Lower leg skin (tissue), 4 donors: ENCODE measurements at regions not wholly inside any gene's neighbourhood (a gene's known extent, or its start where the extent isn't known, plus 50 kb on each side); places are given as distances from the start of the nearest gene placed in this dataset.
A peak's percentile ranks its signal among the peaks of the same experiment; 100 is the strongest.
"Not testable (repeated sequence)": the region's sequence is repeated elsewhere in the genome, so short reads cannot be mapped to it uniquely, and the experiment has no call there.

ENCODE experiments used
- DNase-seq, 2 donors: peaks; one replicate each; pipeline ENCODE4 v3.0.0-alpha.2; 2019; ENCODE audit warnings: low spot score in 2 of 2
- H3K4me3 ChIP-seq: fragments of 200-600 bp; sonication (generic); 2 replicates; pipeline ENCODE4 v1.5.1; 2017; ENCODE audit warnings: mild to moderate bottlenecking, low read depth; ENCODE audit not compliant: poor library complexity, severe bottlenecking
- CTCF ChIP-seq, 3 donors: fragments of 450-650 bp; IDR thresholded peaks; one replicate each; pipeline ENCODE4 v1.5.1; 2016; ENCODE audit warnings: antibody characterized with exemption in 3 of 3, mild to moderate bottlenecking in 3 of 3, moderate library complexity in 2 of 3
- POLR2A ChIP-seq, 2 donors: fragments of 450-650 bp; IDR thresholded peaks; one replicate each; pipeline ENCODE4 v1.6.1; 2016 to 2017; ENCODE audit warnings: antibody characterized with exemption in 2 of 2, mild to moderate bottlenecking in 1 of 2, moderate library complexity in 1 of 2
- WGBS, 2 donors: methylation state at CpG; one replicate each; pipeline ENCODE4 v1.1.5; 2018; 5-methylcytosine and 5-hydroxymethylcytosine counted together
- intact Hi-C: fragments of 100-400 bp; cut with DNase I; formaldehyde crosslinking; loops from one replicate; pipeline ENCODE4 v1.15.0; 2023; ENCODE audit warnings: low total_unique reads

GRCh38 chr20:47917549-47918070 lies 132.3 kb upstream of the SULF2 start:
- DNase-seq = no peak
- TF ChIP-seq POLR2A (IDR thresholded peaks at IDR 0.05) (no peak), CTCF (IDR thresholded peaks at IDR 0.05) (no peak)
- 87 to 91% methylated on average over 2 of the region's 2 CpGs for WGBS, 2 donors
- H3K4me3 ChIP-seq = no peak overlapping the region
- intact Hi-C loops = no loop called here

GRCh38 chr20:47915495-47915894 lies 130.2 kb upstream of the SULF2 start:
- WGBS, 2 donors = 89 to 94% methylated on average over 3 of the region's 3 CpGs
- no peak for DNase-seq
- TF ChIP-seq CTCF (IDR thresholded peaks at IDR 0.05) (no peak), POLR2A (IDR thresholded peaks at IDR 0.05) (no peak)
- H3K4me3 ChIP-seq = no peak overlapping the region
- intact Hi-C loops = no loop called here

- no peak overlapping the region for H3K4me3 ChIP-seq
- DNase-seq = no peak
- 31 to 48% methylated on average over 1 of the region's 1 CpG for WGBS, 2 donors
- intact Hi-C loops = no loop called here
- TF ChIP-seq CTCF (IDR thresholded peaks at IDR 0.05) = no peak
- no peak for TF ChIP-seq POLR2A (IDR thresholded peaks at IDR 0.05)
These were observed 129.5 kb upstream of the SULF2 start for GRCh38 chr20:47914792-47915191.

- intact Hi-C loops, H3K4me3 ChIP-seq, DNase-seq: not testable (repeated sequence)
- WGBS, 2 donors = 90 to 92% methylated on average over 12 of the region's 12 CpGs
- TF ChIP-seq CTCF (IDR thresholded peaks at IDR 0.05) = peak in 1 of 3 donors; percentile 81
These were observed 127.7 kb upstream of the SULF2 start for GRCh38 chr20:47912786-47913501.

GRCh38 chr20:47912165-47912564 lies 126.9 kb upstream of the SULF2 start:
- intact Hi-C loops, DNase-seq, H3K4me3 ChIP-seq: not testable (repeated sequence)
- 43 to 91% methylated on average over 8 of the region's 8 CpGs for WGBS, 2 donors

- H3K4me3 ChIP-seq, DNase-seq, intact Hi-C loops: not testable (repeated sequence)
- WGBS, 2 donors = 40 to 41% methylated on average over 12 of the region's 12 CpGs
These were observed 124.6 kb upstream of the SULF2 start for GRCh38 chr20:47909696-47910369.

- intact Hi-C loops, H3K4me3 ChIP-seq: not testable (repeated sequence)
- WGBS, 2 donors = 32 to 43% methylated on average over 14 to 15 of the region's 15 CpGs
- DNase-seq = peak in 1 of 2 donors; percentile 49
These were observed 123.2 kb upstream of the SULF2 start for GRCh38 chr20:47908361-47909035.

GRCh38 chr20:47907951-47908350 lies 122.7 kb upstream of the SULF2 start:
- 67 to 68% methylated on average over 7 of the region's 7 CpGs for WGBS, 2 donors
- DNase-seq, intact Hi-C loops, H3K4me3 ChIP-seq: not testable (repeated sequence)
